ENCODE measurements at regions not wholly inside any gene's neighbourhood (a gene's known extent, or its start where the extent isn't known, plus 50 kb on each side); places are given as distances from the start of the nearest gene placed in this dataset.

- Mint-ChIP-seq H3K27me3 (ENCODE audit: low read depth, poor library complexity) (peaks cover 5% of the 10 kb centered on the region), H3K4me1 (no peaks in the 10 kb centered on the region), H3K36me3 (ENCODE audit: low read depth) (no peaks in the 10 kb centered on the region), H3K27ac (no peak overlapping the region), H3K9me3 (peaks cover 19% of the 10 kb centered on the region), H3K4me3 (no peak overlapping the region)
- TF ChIP-seq, protein P1, sequence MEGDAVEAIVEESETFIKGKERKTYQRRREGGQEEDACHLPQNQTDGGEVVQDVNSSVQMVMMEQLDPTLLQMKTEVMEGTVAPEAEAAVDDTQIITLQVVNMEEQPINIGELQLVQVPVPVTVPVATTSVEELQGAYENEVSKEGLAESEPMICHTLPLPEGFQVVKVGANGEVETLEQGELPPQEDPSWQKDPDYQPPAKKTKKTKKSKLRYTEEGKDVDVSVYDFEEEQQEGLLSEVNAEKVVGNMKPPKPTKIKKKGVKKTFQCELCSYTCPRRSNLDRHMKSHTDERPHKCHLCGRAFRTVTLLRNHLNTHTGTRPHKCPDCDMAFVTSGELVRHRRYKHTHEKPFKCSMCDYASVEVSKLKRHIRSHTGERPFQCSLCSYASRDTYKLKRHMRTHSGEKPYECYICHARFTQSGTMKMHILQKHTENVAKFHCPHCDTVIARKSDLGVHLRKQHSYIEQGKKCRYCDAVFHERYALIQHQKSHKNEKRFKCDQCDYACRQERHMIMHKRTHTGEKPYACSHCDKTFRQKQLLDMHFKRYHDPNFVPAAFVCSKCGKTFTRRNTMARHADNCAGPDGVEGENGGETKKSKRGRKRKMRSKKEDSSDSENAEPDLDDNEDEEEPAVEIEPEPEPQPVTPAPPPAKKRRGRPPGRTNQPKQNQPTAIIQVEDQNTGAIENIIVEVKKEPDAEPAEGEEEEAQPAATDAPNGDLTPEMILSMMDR (IDR thresholded peaks at IDR 0.05), result no peak
- no peak for DNase-seq
Observed at GRCh38 chr4:96497621-96498020, 657.7 kb downstream of the PDHA2 start.

DNA sequence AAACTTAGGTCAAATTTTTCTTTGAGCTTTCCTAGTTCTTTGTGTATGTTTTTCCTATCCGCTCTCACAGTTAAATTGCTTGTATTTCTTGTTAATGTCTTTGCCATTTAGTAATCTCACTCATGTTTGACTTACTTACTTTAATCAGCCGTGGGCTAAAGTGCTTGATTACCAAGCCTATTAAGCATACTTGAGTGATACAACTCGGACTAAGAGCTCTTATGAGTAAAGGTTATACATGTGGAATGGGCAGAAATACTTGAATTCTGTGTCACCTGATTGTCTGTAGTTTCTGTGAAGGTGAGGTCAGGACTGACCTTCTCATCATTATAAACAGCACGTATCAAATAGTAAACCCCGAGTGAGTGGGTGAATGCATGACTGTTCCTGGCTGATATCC is 664.5 kb downstream of the PDHA2 start:
- H3K4me1 Mint-ChIP-seq, result no peaks in the 10 kb centered on the region
- no peak overlapping the region for H3K27ac Mint-ChIP-seq
- H3K4me3 Mint-ChIP-seq, result no peak overlapping the region
- TF ChIP-seq, protein P1 (IDR thresholded peaks at IDR 0.05), result no peak
- no peak for DNase-seq
- H3K27me3 Mint-ChIP-seq (ENCODE audit: low read depth, poor library complexity), result peaks cover 5% of the 10 kb centered on the region
- H3K9me3 Mint-ChIP-seq, result no peaks in the 10 kb centered on the region
- no peaks in the 10 kb centered on the region for H3K36me3 Mint-ChIP-seq (ENCODE audit: low read depth)

- no peaks in the 10 kb centered on the region for H3K27me3 Mint-ChIP-seq (ENCODE audit: low read depth, poor library complexity)
- no peaks in the 10 kb centered on the region for H3K36me3 Mint-ChIP-seq (ENCODE audit: low read depth)
- no peaks in the 10 kb centered on the region for H3K4me1 Mint-ChIP-seq
Observed at GRCh38 chr4:96509039-96509741, 669.3 kb downstream of the PDHA2 start.

DNA sequence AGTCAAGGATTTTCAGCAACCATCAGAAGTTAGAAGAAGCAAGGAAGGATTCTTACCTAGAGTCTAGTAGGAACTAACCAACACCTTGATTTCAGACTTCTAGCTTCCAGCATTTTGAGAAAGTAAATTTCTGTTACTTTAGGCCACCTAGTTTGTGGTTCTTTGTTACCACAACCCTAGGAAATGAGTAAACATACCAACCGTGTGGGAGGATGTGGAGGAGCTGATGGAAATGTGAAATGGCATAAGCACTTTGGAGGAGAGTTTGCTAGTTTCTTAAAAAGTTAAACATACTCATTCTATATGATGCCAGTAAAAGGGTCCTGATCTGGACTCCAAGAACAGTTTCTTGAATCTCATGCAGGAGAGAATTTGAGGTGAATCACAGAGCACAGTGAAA is 679.4 kb downstream of the PDHA2 start:
- H3K36me3 Mint-ChIP-seq (ENCODE audit: low read depth), result no peaks in the 10 kb centered on the region
- no peaks in the 10 kb centered on the region for H3K27me3 Mint-ChIP-seq (ENCODE audit: low read depth, poor library complexity)

More at GRCh38 chr4:96509039-96509741, 669.3 kb downstream of the PDHA2 start:
- TF ChIP-seq, protein P1 (IDR thresholded peaks at IDR 0.05), result no peak
- H3K27ac Mint-ChIP-seq, result no peak overlapping the region
- H3K4me3 Mint-ChIP-seq, result no peak overlapping the region
- no peak for DNase-seq
- H3K9me3 Mint-ChIP-seq, result peaks cover 3% of the 10 kb centered on the region

GRCh38 chr4:96521046-96521536 is 681.2 kb downstream of the PDHA2 start:
- H3K9me3 Mint-ChIP-seq, result peaks cover 7% of the 10 kb centered on the region
- no peaks in the 10 kb centered on the region for H3K4me1 Mint-ChIP-seq
- TF ChIP-seq, protein P1 (IDR thresholded peaks at IDR 0.05), result no peak
- no peak for DNase-seq
- no peaks in the 10 kb centered on the region for H3K27me3 Mint-ChIP-seq (ENCODE audit: low read depth, poor library complexity)
- H3K4me3 Mint-ChIP-seq, result no peak overlapping the region
- no peak overlapping the region for H3K27ac Mint-ChIP-seq
- no peaks in the 10 kb centered on the region for H3K36me3 Mint-ChIP-seq (ENCODE audit: low read depth)

More for the DNA sequence above, 679.4 kb downstream of the PDHA2 start:
- no peaks in the 10 kb centered on the region for H3K4me1 Mint-ChIP-seq
- peaks cover 7% of the 10 kb centered on the region for H3K9me3 Mint-ChIP-seq
- TF ChIP-seq, protein P1 (IDR thresholded peaks at IDR 0.05), result no peak
- DNase-seq, result no peak
- no peak overlapping the region for H3K4me3 Mint-ChIP-seq
- H3K27ac Mint-ChIP-seq, result no peak overlapping the region

DNA sequence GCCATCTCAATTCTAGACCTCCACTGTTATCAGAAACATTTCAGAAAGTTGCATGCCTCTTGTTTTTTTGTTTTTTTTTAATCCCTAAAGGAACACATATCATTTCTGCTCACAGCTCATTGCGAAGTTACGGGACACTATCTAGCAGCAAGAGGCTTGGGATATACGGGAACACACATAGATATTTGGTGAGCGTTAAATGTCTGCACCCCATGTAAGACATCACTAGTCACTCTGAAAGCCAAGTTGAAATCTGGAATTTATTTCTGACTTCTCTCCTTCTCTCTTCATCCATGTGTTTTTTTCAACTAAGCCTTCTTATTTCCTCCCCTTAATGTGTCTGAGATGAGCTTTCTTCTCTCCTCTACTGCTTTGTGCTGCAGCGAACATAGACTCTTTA is 683.7 kb downstream of the PDHA2 start:
- Mint-ChIP-seq H3K36me3 (ENCODE audit: low read depth) (no peaks in the 10 kb centered on the region), H3K9me3 (peaks cover 7% of the 10 kb centered on the region), H3K4me3 (no peak overlapping the region), H3K27ac (no peak overlapping the region), H3K4me1 (no peaks in the 10 kb centered on the region), H3K27me3 (ENCODE audit: low read depth, poor library complexity) (no peaks in the 10 kb centered on the region)
- DNase-seq, result no peak
- TF ChIP-seq, protein P1 (IDR thresholded peaks at IDR 0.05), result no peak
